Thoracic aorta (tissue), 2 donors: ENCODE measurements at regions not wholly inside any gene's neighbourhood (a gene's known extent, or its start where the extent isn't known, plus 50 kb on each side); places are given as distances from the start of the nearest gene placed in this dataset.

Experiments used
- ATAC-seq: fragments of 150-250 bp; one replicate; pipeline ENCODE4 v1.8.0; 2017; ENCODE audit warnings: low read depth; ENCODE audit not compliant: insufficient number of reproducible peaks, low FRiP score
- DNase-seq: peaks from one replicate; pipeline ENCODE4 v3.0.0-alpha.2; 2020; ENCODE audit warnings: low spot score
- H3K27ac ChIP-seq, 2 donors: fragments of 200-600 bp; sonication (generic); 1 replicate in 1 of 2; 2 replicates in 1 of 2; pipeline ENCODE4 v1.5.1; 2016; ENCODE audit warnings: mild to moderate bottlenecking in 2 of 2, moderate library complexity in 2 of 2
- H3K27me3 ChIP-seq: fragments of 200-600 bp; sonication (generic); replicated peaks from 2 replicates; pipeline ENCODE4 v1.6.0; 2016; ENCODE audit warnings: mild to moderate bottlenecking; ENCODE audit not compliant: insufficient read depth
- H3K36me3 ChIP-seq: fragments of 200-600 bp; sonication (generic); one replicate; pipeline ENCODE4 v1.5.1; 2016
- H3K4me1 ChIP-seq, 2 donors: fragments of 200-600 bp; sonication (generic); 1 replicate in 1 of 2; 2 replicates in 1 of 2; pipeline versions ENCODE4 v1.5.1 to v1.6.0; 2016; ENCODE audit warnings: low read depth in 2 of 2, mild to moderate bottlenecking in 1 of 2; ENCODE audit not compliant: control insufficient read depth in 1 of 2
- H3K4me3 ChIP-seq: fragments of 200-600 bp; sonication (generic); 2 replicates; pipeline ENCODE4 v1.5.1; 2016; ENCODE audit warnings: mild to moderate bottlenecking
- H3K9me3 ChIP-seq: fragments of 200-600 bp; sonication (generic); 2 replicates; pipeline ENCODE4 v1.5.1; 2016
- TF ChIP-seq, protein P1 (sequence below): fragments of 200-600 bp; sonication (generic); IDR thresholded peaks from one replicate; pipeline ENCODE4 v1.5.1; 2019; ENCODE audit warnings: antibody characterized with exemption

DNA sequence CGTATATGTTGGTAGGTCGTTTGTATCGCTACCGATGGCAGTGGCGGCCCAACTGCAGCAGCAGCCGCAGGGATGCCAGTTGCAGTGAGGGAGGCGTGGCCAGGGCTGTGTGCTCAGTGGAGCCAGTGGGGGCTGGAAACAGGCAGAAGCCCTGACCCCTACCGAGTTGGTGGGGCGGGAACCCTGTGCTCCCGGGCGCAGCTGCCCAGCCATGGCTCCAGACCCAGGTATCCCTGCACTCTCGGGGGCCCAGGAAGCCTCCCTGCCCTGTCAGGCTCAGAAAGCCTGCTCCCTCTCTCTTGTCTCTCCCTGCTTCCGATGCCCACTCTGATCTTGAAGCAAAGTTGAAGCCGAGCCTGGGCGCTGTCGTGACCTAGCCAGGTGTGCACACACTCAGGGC, 78.6 kb upstream of the ITGB1 start:
- TF ChIP-seq, protein P1, sequence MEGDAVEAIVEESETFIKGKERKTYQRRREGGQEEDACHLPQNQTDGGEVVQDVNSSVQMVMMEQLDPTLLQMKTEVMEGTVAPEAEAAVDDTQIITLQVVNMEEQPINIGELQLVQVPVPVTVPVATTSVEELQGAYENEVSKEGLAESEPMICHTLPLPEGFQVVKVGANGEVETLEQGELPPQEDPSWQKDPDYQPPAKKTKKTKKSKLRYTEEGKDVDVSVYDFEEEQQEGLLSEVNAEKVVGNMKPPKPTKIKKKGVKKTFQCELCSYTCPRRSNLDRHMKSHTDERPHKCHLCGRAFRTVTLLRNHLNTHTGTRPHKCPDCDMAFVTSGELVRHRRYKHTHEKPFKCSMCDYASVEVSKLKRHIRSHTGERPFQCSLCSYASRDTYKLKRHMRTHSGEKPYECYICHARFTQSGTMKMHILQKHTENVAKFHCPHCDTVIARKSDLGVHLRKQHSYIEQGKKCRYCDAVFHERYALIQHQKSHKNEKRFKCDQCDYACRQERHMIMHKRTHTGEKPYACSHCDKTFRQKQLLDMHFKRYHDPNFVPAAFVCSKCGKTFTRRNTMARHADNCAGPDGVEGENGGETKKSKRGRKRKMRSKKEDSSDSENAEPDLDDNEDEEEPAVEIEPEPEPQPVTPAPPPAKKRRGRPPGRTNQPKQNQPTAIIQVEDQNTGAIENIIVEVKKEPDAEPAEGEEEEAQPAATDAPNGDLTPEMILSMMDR = no peak
- Histone ChIP-seq H3K9me3 (no peaks in the 10 kb centered on the region), H3K27ac (no peak overlapping the region), H3K4me1 (peaks cover 10 to 11% of the 10 kb centered on the region in 2 donors), H3K4me3 (no peak overlapping the region), H3K36me3 (no peaks in the 10 kb centered on the region), H3K27me3 (no peaks in the 10 kb centered on the region)
- ATAC-seq = no peak
- no peak for DNase-seq

DNA sequence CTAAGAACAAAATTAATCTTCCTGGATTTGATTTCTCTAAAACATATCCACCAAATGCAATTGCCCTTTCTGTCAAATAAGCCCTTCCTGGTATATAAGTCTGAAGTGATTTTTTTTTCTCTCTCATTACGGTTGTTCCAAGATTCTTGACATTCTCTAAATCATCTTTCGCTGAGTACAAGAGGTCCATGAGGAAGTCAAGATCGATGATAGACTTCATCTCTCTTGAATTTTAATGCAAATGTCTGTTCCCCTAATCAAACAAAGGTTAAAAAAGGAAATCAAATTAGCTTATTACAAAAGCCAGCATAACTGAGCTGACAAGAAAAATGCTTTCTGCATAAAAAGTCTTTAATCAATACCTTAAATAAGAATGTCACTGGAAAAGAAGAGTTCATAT, 77.4 kb upstream of the ITGB1 start:
- no peaks in the 10 kb centered on the region for H3K27me3 ChIP-seq
- DNase-seq = no peak
- H3K4me3 ChIP-seq = no peak overlapping the region
- H3K4me1 ChIP-seq = peaks cover 11 to 12% of the 10 kb centered on the region in 2 donors
- TF ChIP-seq, protein P1 = no peak
- no peak for ATAC-seq
- no peaks in the 10 kb centered on the region for H3K9me3 ChIP-seq
- H3K27ac ChIP-seq = no peak overlapping the region
- H3K36me3 ChIP-seq = no peaks in the 10 kb centered on the region

DNA sequence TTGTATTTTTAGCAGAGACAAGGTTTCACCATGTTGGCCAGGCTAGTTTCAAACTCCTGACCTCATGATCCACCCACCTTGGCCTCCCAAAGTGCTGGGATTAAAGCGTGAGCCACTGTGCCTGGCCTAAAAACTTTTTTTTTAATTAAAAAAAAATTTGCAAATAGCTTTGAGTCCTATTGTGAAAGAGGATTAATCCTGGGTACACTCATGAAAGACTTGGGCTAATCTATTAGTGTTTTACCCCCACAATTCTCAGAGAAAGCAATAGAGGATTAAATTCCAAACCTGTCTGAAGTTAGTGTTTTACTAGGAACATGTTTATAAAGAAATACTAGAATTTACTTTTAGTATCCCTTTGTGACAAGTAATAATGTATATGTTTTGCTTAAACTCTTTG, 76.9 kb upstream of the ITGB1 start:
- Histone ChIP-seq H3K4me1 (peaks cover 13 to 17% of the 10 kb centered on the region in 2 donors), H3K27me3 (no peaks in the 10 kb centered on the region), H3K27ac (no peak overlapping the region), H3K4me3 (no peak overlapping the region), H3K36me3 (no peaks in the 10 kb centered on the region), H3K9me3 (no peaks in the 10 kb centered on the region)
- TF ChIP-seq, protein P1 = no peak
- ATAC-seq = no peak
- no peak for DNase-seq

DNA sequence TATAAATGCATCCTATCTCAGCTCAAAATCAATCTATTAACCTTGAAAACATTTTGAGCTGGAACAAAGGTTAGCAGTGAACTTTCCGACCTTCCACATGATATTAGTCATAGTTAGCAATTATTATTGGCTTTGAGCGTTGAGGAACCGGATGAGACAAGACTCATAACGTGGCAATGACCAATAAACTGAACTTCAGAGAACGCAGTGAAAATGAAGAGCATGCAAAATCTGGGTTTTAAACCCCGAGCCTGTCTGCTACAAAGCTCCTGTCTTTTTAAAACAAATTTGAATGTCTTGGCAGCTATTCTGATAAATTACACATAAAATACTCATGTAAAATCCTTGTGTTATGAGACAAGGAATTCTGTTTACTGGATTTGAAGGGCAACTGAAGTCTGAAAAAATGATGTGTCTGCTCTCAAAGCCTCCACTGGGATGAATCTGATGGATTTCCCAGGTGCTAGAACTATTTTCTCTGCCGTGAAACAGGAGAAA, 74.7 kb upstream of the ITGB1 start:
- no peaks in the 10 kb centered on the region for H3K27me3 ChIP-seq
- DNase-seq = no peak
- H3K4me3 ChIP-seq = no peak overlapping the region
- H3K4me1 ChIP-seq = peaks cover 13 to 25% of the 10 kb centered on the region in 2 donors
- TF ChIP-seq, protein P1 = no peak
- no peak overlapping the region for H3K27ac ChIP-seq
- no peaks in the 10 kb centered on the region for H3K9me3 ChIP-seq
- no peak for ATAC-seq
- no peaks in the 10 kb centered on the region for H3K36me3 ChIP-seq

DNA sequence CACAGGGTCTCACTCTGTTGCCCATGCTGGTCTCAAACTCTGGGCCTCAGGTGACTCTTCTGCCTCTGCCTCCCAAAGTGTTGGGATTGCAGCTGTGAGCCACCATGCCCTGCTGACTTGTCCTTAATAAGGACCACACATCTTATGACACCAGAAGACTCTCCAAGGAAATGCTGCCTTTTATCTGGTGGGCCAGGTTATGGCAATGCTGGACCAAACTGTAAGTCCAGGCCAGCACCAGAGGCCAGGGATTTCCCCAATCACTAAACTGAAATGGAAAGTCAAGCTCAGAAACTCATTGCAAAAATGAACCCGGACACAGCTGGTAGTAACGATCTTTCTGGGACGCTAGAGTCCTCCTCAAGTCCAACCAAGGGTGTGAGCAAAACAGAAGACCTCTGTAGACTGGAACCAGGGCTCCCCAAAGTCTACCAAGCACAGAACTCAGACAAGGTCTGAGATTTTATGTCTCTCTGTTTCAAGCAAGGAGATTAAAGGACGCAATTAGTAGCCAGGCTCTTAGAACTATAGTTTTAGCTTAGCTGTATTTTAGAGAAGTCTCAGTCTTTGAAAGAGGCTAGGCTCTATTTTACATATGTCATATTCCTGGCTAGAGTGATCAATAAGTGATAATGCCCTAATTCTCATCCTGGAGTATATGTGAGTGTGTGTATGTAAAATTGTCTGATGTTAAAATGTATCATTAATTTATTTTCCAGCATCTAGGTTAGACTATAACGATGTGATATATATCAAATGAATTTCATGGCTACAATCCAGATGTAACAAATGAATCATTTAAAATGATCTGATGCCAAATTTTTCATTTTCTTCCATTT, 74.0 kb upstream of the ITGB1 start:
- no peaks in the 10 kb centered on the region for H3K9me3 ChIP-seq
- ATAC-seq (no peak), DNase-seq (no peak)
- TF ChIP-seq, protein P1 = no peak
- H3K27me3 ChIP-seq = no peaks in the 10 kb centered on the region
- H3K4me3 ChIP-seq = no peak overlapping the region
- H3K27ac ChIP-seq = no peak overlapping the region
- peaks cover 13 to 27% of the 10 kb centered on the region in 2 donors for H3K4me1 ChIP-seq
- H3K36me3 ChIP-seq = no peaks in the 10 kb centered on the region
